SK-N-SH (cell line): ENCODE measurements at regions not wholly inside any gene's neighbourhood (a gene's known extent, or its start where the extent isn't known, plus 50 kb on each side); places are given as distances from the start of the nearest gene placed in this dataset.

ENCODE experiments used
- CTCF ChIA-PET: fragments of 300-600, 350-600 bp; formaldehyde crosslinking; extraction: SDS; loops from one replicate; lab custom pipeline; 2021; lab: Yijun Ruan, JAX
- POLR2A ChIA-PET: fragments of 350-600 bp; sonication (Branson Sonifier 250); formaldehyde crosslinking; extraction: SDS; loops from one replicate; lab custom pipeline; 2020; ENCODE audit warnings: antibody characterized with exemption, inconsistent platforms; lab: Yijun Ruan, JAX
- DNase-seq: peaks from one replicate; pipeline ENCODE4 v3.0.0; 2012
- H2AFZ ChIP-seq: fragments of 200-600 bp; sonication (generic); 2 replicates; pipeline ENCODE4 v1.8.1; 2016; ENCODE audit warnings: antibody characterized with exemption, mild to moderate bottlenecking, low read depth
- H3F3A ChIP-seq: fragments of 200-600 bp; sonication (generic); replicated peaks from 2 replicates; pipeline ENCODE3; 2016; ENCODE audit warnings: antibody characterized with exemption, mild to moderate bottlenecking; ENCODE audit not compliant: insufficient read depth
- H3K27ac ChIP-seq, 2 experiments: fragments of 200-500 bp in 1 of 2; fragments of 200-600 bp in 1 of 2; sonication (Bioruptor generic) in 1 of 2; sonication (generic), shearing (Covaris generic) in 1 of 2; 2 replicates each; pipeline versions ENCODE4 v1.5.1 to v1.6.1; 2014 to 2016; ENCODE audit warnings: low read depth in 2 of 2, inconsistent platforms in 1 of 2, low read length in 1 of 2, mild to moderate bottlenecking in 1 of 2, mixed read lengths in 1 of 2
- H3K27me3 ChIP-seq: fragments of 200-600 bp; sonication (generic), shearing (Covaris generic); 2 replicates; pipeline ENCODE4 v1.6.1; 2016; ENCODE audit warnings: mixed run types; ENCODE audit not compliant: insufficient read depth
- H3K36me3 ChIP-seq, 2 experiments: fragments of 200-500 bp in 1 of 2; fragments of 200-600 bp in 1 of 2; sonication (Bioruptor generic) in 1 of 2; sonication (generic) in 1 of 2; replicated peaks in 1 of 2; 2 replicates each; pipeline versions ENCODE3 to v1.5.1; 2014 to 2016; ENCODE audit warnings: low read length in 1 of 2, mild to moderate bottlenecking in 1 of 2; ENCODE audit not compliant: insufficient read depth in 2 of 2, control insufficient read depth in 1 of 2
- H3K4me1 ChIP-seq, 2 experiments: fragments of 200-500 bp in 1 of 2; fragments of 200-600 bp in 1 of 2; sonication (Bioruptor generic) in 1 of 2; sonication (generic), shearing (Covaris generic) in 1 of 2; 2 replicates each; pipeline versions ENCODE4 v1.5.1 to v1.6.1; 2014 to 2016; ENCODE audit warnings: low read depth in 1 of 2, low read length in 1 of 2, mixed run types in 1 of 2; ENCODE audit not compliant: insufficient read depth in 2 of 2, control insufficient read depth in 1 of 2
- H3K4me2 ChIP-seq: fragments of 200-600 bp; sonication (generic), shearing (Covaris generic); 2 replicates; pipeline ENCODE4 v1.6.1; 2017; ENCODE audit warnings: mixed run types
- H3K4me3 ChIP-seq, 2 experiments: fragments of 200-500 bp in 1 of 2; fragments of 200-600 bp in 1 of 2; sonication (Bioruptor generic) in 1 of 2; sonication (generic), shearing (Covaris generic) in 1 of 2; 2 replicates each; pipeline versions ENCODE4 v1.5.1 to v1.8.1; 2014 to 2016; ENCODE audit warnings: low read depth in 2 of 2, inconsistent platforms in 1 of 2, low read length in 1 of 2, mild to moderate bottlenecking in 1 of 2, mixed read lengths in 1 of 2, moderate library complexity in 1 of 2
- H3K79me2 ChIP-seq: fragments of 200-600 bp; sonication (generic); 2 replicates; pipeline ENCODE4 v1.8.1; 2017; ENCODE audit warnings: mild to moderate bottlenecking; ENCODE audit not compliant: insufficient read depth
- H3K9ac ChIP-seq: fragments of 200-600 bp; sonication (generic); 2 replicates; pipeline ENCODE4 v1.6.1; 2017; ENCODE audit warnings: mixed run types
- H3K9me2 ChIP-seq: fragments of 200-600 bp; sonication (generic); 2 replicates; pipeline ENCODE4 v1.6.1; 2017; ENCODE audit warnings: mixed run types
- H3K9me3 ChIP-seq: fragments of 200-600 bp; sonication (generic); 2 replicates; pipeline ENCODE4 v1.6.1; 2017; ENCODE audit warnings: mixed run types, mild to moderate bottlenecking, moderate library complexity
- H4K20me1 ChIP-seq: fragments of 200-600 bp; sonication (generic); 2 replicates; pipeline ENCODE4 v1.6.1; 2017; ENCODE audit warnings: mild to moderate bottlenecking, mixed run types; ENCODE audit not compliant: insufficient read depth
- POLR2AphosphoS5 ChIP-seq: IDR thresholded peaks from 2 replicates; pipeline ENCODE4 v1.6.1; 2012; ENCODE audit warnings: low read depth, low read length
- RXRA ChIP-seq: IDR thresholded peaks from 2 replicates; pipeline ENCODE4 v1.4.0; 2012; ENCODE audit warnings: low read depth, mild to moderate bottlenecking, borderline replicate concordance
- WGBS: methylation state at CpG from one replicate; pipeline ENCODE4 v1.1.6; 2017; ENCODE audit warnings: low lambda C conversion rate; 5-methylcytosine and 5-hydroxymethylcytosine counted together
- TF ChIP-seq, protein P1 (sequence below): IDR thresholded peaks from 2 replicates; pipeline ENCODE4 v1.6.1; 2012; ENCODE audit warnings: mild to moderate bottlenecking, low read depth, low read length, moderate library complexity
- TF ChIP-seq, protein P2 (sequence below): IDR thresholded peaks from 2 replicates; pipeline ENCODE4 v1.4.0; 2012; ENCODE audit warnings: low read depth
- TF ChIP-seq, protein P3 (sequence below): fragments of 200-600 bp; sonication (generic); IDR thresholded peaks from 2 replicates; pipeline ENCODE4 v1.6.1; 2017; ENCODE audit warnings: antibody characterized with exemption, mild to moderate bottlenecking, moderate library complexity
- TF ChIP-seq, protein P4 (sequence below): fragments of 150-350 bp; IDR thresholded peaks from 2 replicates; pipeline ENCODE4 v1.6.1; 2016; ENCODE audit warnings: mild to moderate bottlenecking, low read depth, low read length

DNA sequence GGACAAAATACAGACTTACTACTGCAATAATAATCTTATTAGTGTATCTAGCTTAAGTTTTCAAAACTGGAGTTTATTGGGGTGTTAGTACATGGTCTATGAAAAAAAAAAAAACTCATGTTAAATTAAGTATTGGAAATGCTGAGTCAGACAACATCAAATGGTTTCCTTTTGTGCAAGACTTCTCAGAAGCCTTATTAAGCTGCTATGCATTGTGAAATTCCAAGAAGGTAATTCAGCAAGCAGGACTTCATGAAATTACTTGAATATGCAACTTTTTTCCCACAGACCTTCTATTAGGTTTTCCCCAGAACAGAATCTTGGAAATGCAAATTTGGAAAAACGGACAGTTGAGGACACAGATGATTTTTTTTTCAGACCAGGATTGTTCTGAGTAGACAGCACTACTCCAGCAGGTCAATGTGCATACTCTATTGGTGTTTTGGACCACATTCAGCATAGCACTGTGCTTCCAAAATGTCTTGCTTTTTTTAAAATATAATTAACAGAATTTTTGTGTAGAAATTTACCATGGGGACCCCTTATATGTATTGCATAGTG, 568.8 kb upstream of the TENM3 start:
- Histone ChIP-seq H3K27ac (no peak overlapping the region), H3F3A (no peaks in the 10 kb centered on the region), H2AFZ (no peak overlapping the region), H3K27me3 (no peaks in the 10 kb centered on the region), H3K4me1 (peaks cover 2 to 8% of the 10 kb centered on the region in 2 experiments; a peak in 2 of 4 replicates), H3K9ac (no peak overlapping the region), H3K79me2 (no peaks in the 10 kb centered on the region), H3K9me2 (no peaks in the 10 kb centered on the region), H3K4me2 (no peak overlapping the region), H4K20me1 (no peaks in the 10 kb centered on the region), H3K36me3 (no peaks in the 10 kb centered on the region), H3K4me3 (no peak overlapping the region), H3K9me3 (no peaks in the 10 kb centered on the region)
- TF ChIP-seq, protein P1, sequence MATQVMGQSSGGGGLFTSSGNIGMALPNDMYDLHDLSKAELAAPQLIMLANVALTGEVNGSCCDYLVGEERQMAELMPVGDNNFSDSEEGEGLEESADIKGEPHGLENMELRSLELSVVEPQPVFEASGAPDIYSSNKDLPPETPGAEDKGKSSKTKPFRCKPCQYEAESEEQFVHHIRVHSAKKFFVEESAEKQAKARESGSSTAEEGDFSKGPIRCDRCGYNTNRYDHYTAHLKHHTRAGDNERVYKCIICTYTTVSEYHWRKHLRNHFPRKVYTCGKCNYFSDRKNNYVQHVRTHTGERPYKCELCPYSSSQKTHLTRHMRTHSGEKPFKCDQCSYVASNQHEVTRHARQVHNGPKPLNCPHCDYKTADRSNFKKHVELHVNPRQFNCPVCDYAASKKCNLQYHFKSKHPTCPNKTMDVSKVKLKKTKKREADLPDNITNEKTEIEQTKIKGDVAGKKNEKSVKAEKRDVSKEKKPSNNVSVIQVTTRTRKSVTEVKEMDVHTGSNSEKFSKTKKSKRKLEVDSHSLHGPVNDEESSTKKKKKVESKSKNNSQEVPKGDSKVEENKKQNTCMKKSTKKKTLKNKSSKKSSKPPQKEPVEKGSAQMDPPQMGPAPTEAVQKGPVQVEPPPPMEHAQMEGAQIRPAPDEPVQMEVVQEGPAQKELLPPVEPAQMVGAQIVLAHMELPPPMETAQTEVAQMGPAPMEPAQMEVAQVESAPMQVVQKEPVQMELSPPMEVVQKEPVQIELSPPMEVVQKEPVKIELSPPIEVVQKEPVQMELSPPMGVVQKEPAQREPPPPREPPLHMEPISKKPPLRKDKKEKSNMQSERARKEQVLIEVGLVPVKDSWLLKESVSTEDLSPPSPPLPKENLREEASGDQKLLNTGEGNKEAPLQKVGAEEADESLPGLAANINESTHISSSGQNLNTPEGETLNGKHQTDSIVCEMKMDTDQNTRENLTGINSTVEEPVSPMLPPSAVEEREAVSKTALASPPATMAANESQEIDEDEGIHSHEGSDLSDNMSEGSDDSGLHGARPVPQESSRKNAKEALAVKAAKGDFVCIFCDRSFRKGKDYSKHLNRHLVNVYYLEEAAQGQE = no peak
- no peak for TF ChIP-seq RXRA
- POLR2A ChIA-PET = no interaction called here
- 79% methylated on average over 1 of the region's 1 CpG for WGBS
- no peak for DNase-seq
- CTCF ChIA-PET = interaction anchor here (0.7 kb wide), 2 partner anchors 12 to 13 kb away, joined by 3 read pairs; no protein-coding TSS in a partner anchor

DNA sequence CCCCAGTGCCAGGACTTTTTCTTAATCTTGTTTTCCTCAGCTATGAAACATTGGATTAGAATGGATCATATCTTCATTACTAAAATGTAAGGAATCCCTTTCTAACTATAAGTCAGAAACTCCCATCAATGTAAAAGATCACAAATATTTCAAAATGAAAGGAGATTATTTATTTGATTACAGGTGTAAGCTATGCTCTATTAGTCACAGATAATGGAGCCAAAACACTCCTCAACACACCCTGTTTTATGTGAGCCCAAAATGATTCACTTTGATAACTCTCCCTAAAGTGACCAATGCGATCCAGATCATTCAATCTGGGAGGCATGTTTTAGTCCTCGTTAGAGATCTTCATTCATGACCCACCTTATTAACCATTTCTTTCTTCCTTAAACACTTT, 566.7 kb upstream of the TENM3 start:
- no peaks in the 10 kb centered on the region for H3K9me2 ChIP-seq
- no peak overlapping the region for H3K4me2 ChIP-seq
- no peaks in the 10 kb centered on the region for H3K27me3 ChIP-seq
- H3K4me1 ChIP-seq = peaks cover 2 to 8% of the 10 kb centered on the region in 2 experiments; a peak in 2 of 4 replicates
- ChIA-PET POLR2A (no interaction called here), CTCF (no interaction called here)
- no peaks in the 10 kb centered on the region for H3K79me2 ChIP-seq
- H4K20me1 ChIP-seq = no peaks in the 10 kb centered on the region
- WGBS = 41% methylated on average over 2 of the region's 2 CpGs
- H3K36me3 ChIP-seq = no peaks in the 10 kb centered on the region
- DNase-seq = no peak
- no peak overlapping the region for H3K9ac ChIP-seq
- H3K9me3 ChIP-seq = no peaks in the 10 kb centered on the region
- no peak overlapping the region for H2AFZ ChIP-seq
- no peak overlapping the region for H3K4me3 ChIP-seq
- no peak for TF ChIP-seq POLR2AphosphoS5
- TF ChIP-seq, protein P2, sequence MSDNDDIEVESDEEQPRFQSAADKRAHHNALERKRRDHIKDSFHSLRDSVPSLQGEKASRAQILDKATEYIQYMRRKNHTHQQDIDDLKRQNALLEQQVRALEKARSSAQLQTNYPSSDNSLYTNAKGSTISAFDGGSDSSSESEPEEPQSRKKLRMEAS = no peak
- TF ChIP-seq, protein P3, sequence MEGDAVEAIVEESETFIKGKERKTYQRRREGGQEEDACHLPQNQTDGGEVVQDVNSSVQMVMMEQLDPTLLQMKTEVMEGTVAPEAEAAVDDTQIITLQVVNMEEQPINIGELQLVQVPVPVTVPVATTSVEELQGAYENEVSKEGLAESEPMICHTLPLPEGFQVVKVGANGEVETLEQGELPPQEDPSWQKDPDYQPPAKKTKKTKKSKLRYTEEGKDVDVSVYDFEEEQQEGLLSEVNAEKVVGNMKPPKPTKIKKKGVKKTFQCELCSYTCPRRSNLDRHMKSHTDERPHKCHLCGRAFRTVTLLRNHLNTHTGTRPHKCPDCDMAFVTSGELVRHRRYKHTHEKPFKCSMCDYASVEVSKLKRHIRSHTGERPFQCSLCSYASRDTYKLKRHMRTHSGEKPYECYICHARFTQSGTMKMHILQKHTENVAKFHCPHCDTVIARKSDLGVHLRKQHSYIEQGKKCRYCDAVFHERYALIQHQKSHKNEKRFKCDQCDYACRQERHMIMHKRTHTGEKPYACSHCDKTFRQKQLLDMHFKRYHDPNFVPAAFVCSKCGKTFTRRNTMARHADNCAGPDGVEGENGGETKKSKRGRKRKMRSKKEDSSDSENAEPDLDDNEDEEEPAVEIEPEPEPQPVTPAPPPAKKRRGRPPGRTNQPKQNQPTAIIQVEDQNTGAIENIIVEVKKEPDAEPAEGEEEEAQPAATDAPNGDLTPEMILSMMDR = no peak
- TF ChIP-seq, protein P4, sequence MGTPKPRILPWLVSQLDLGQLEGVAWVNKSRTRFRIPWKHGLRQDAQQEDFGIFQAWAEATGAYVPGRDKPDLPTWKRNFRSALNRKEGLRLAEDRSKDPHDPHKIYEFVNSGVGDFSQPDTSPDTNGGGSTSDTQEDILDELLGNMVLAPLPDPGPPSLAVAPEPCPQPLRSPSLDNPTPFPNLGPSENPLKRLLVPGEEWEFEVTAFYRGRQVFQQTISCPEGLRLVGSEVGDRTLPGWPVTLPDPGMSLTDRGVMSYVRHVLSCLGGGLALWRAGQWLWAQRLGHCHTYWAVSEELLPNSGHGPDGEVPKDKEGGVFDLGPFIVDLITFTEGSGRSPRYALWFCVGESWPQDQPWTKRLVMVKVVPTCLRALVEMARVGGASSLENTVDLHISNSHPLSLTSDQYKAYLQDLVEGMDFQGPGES = no peak
- H3F3A ChIP-seq = no peaks in the 10 kb centered on the region
- H3K27ac ChIP-seq = no peak overlapping the region
